ENCODE measurements at regions not wholly inside any gene's neighbourhood (a gene's known extent, or its start where the extent isn't known, plus 50 kb on each side); places are given as distances from the start of the nearest gene placed in this dataset.

GRCh38 chr10:81532403-81532802 lies 342.6 kb upstream of the NRG3 start:
- H2BK5ac ChIP-seq (ENCODE audit: low read depth, low read length, poor library complexity, severe bottlenecking) = no peak overlapping the region
- H2AFZ ChIP-seq (replicated peaks; ENCODE audit: low read length, poor library complexity) = no peak overlapping the region
- no peak overlapping the region for H4K8ac ChIP-seq (ENCODE audit: low read depth in 2 of 2, low read length in 2 of 2)
- H3K9me1 ChIP-seq (ENCODE audit: insufficient read depth, low read length) = no peaks in the 10 kb centered on the region
- in situ Hi-C loops (cut with MboI; ENCODE audit: low sequenced_read_pairs) = no loop called here
- H3K4me2 ChIP-seq (ENCODE audit: low read depth, low read length) = no peak overlapping the region
- H4K20me1 ChIP-seq (ENCODE audit: insufficient read depth, low read length) = no peaks in the 10 kb centered on the region
- H3K9me3 ChIP-seq (ENCODE audit: control insufficient read depth, insufficient read depth, low read length) = peaks cover 3% of the 10 kb centered on the region
- H3K14ac ChIP-seq (replicated peaks; ENCODE audit: low read depth, low read length) = no peak overlapping the region
- ChIA-PET POLR2A (ENCODE audit: unreplicated experiment) (no interaction called here), CTCF (no interaction called here)
- WGBS, 2 experiments (ENCODE audit: extremely low coverage in 2 of 2, insufficient read length in 1 of 2) = no CpG with 5 or more reads among the region's 6 CpGs
- H3K9ac ChIP-seq (ENCODE audit: low read depth, low read length) = no peak overlapping the region
- H3K23ac ChIP-seq (ENCODE audit: low read depth, low read length) = no peak overlapping the region
- no TSS peak for BruUV-seq (replicated peaks)
- no peak overlapping the region for H3K4me3 ChIP-seq (ENCODE audit: insufficient read depth, low read depth, low read length)
- no peak overlapping the region for H4K91ac ChIP-seq (ENCODE audit: insufficient read depth, low read depth, low read length)
- no peak overlapping the region for H2AK9ac ChIP-seq (replicated peaks; ENCODE audit: low read depth, low read length, poor library complexity)
- H3K4ac ChIP-seq (ENCODE audit: low read depth, low read length) = no peak overlapping the region
- H3K27ac ChIP-seq (ENCODE audit: insufficient read depth, low read length) = no peak overlapping the region
- no peak overlapping the region for H2BK120ac ChIP-seq (ENCODE audit: low read depth, low read length)
- no peaks in the 10 kb centered on the region for H3K27me3 ChIP-seq (ENCODE audit: control insufficient read depth, insufficient read depth, low read length)
- no peak overlapping the region for H3K56ac ChIP-seq (ENCODE audit: extremely low read depth, insufficient read depth, low read length)
- no peak overlapping the region for H3K18ac ChIP-seq (ENCODE audit: low read depth, low read length)
- no peaks in the 10 kb centered on the region for H3K36me3 ChIP-seq (ENCODE audit: control insufficient read depth, insufficient read depth, low read length)
- dilution Hi-C loops (cut with HindIII; ENCODE audit: low sequenced_read_pairs, unreplicated experiment) = no loop called here
- no peaks in the 10 kb centered on the region for H3K4me1 ChIP-seq (ENCODE audit: control insufficient read depth, insufficient read depth, low read length)
- intact Hi-C loops (cut with micrococcal nuclease) = no loop called here
- TF ChIP-seq SMC3 (IDR thresholded peaks at IDR 0.05; ENCODE audit: low read depth, low read length) = no peak
- no peak for TF ChIP-seq CHD1 (IDR thresholded peaks at IDR 0.05; ENCODE audit: low read depth, low read length)
- no peak for TF ChIP-seq CTCF (conservative IDR thresholded peaks at IDR 0.05; ENCODE audit: low read depth, low read length)
- TF ChIP-seq, protein P1, sequence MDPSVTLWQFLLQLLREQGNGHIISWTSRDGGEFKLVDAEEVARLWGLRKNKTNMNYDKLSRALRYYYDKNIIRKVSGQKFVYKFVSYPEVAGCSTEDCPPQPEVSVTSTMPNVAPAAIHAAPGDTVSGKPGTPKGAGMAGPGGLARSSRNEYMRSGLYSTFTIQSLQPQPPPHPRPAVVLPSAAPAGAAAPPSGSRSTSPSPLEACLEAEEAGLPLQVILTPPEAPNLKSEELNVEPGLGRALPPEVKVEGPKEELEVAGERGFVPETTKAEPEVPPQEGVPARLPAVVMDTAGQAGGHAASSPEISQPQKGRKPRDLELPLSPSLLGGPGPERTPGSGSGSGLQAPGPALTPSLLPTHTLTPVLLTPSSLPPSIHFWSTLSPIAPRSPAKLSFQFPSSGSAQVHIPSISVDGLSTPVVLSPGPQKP (IDR thresholded peaks at IDR 0.05; ENCODE audit: borderline replicate concordance, low read depth, low read length) = no peak
- TF ChIP-seq POLR2A (IDR thresholded peaks at IDR 0.05; ENCODE audit: low read depth, low read length) = no peak
- TF ChIP-seq RAD21 (IDR thresholded peaks at IDR 0.05; ENCODE audit: low read length) = no peak
- TF ChIP-seq NFE2L2 (IDR thresholded peaks at IDR 0.05; ENCODE audit: low read depth, low read length) = no peak
- no peak for TF ChIP-seq MAFK (IDR thresholded peaks at IDR 0.05; ENCODE audit: low read depth, low read length)
- no peak overlapping the region for H2BK20ac ChIP-seq (ENCODE audit: low read depth, low read length)
- no peak for ATAC-seq (ENCODE audit: low read depth)
- no peak overlapping the region for H4K5ac ChIP-seq (ENCODE audit: low read depth, low read length)
- no peak overlapping the region for H2BK15ac ChIP-seq (ENCODE audit: low read depth, low read length)
- H3K79me1 ChIP-seq (ENCODE audit: low read depth in 1 of 2, low read length in 2 of 2) = no peaks in the 10 kb centered on the region
- H2AK5ac ChIP-seq (ENCODE audit: low read depth, low read length) = no peak overlapping the region
- DNase-seq = no peak

All from IMR-90 (cell line).